ENCODE measurements at regions not wholly inside any gene's neighbourhood (a gene's known extent, or its start where the extent isn't known, plus 50 kb on each side); places are given as distances from the start of the nearest gene placed in this dataset.
A peak's percentile ranks its signal among the peaks of the same experiment; 100 is the strongest.
"Not testable (repeated sequence)": the region's sequence is repeated elsewhere in the genome, so short reads cannot be mapped to it uniquely, and the experiment has no call there.

GRCh38 chr19:31058676-31059340 is 290.4 kb downstream of the TSHZ3 start:
- H3K4me3 ChIP-seq (ENCODE audit: insufficient read depth, low read depth, low read length, poor library complexity, severe bottlenecking), result no peak overlapping the region
- H3K4me1 ChIP-seq (ENCODE audit: control insufficient read depth, insufficient read depth, low read length, poor library complexity, severe bottlenecking), result no peaks in the 10 kb centered on the region
- no peak for DNase-seq
- H3K27ac ChIP-seq (ENCODE audit: insufficient read depth, low read length, poor library complexity, severe bottlenecking), result no peak overlapping the region
- no peaks in the 10 kb centered on the region for H3K27me3 ChIP-seq (replicated peaks; ENCODE audit: control insufficient read depth, insufficient read depth, low read length, poor library complexity, severe bottlenecking)
- H3K9me3 ChIP-seq (ENCODE audit: control insufficient read depth, low read length), result no peaks in the 10 kb centered on the region
- no peaks in the 10 kb centered on the region for H3K36me3 ChIP-seq (ENCODE audit: control insufficient read depth, insufficient read depth, low read length)

GRCh38 chr19:31057476-31057875 is 291.8 kb downstream of the TSHZ3 start:
- DNase-seq, result no peak
- no peaks in the 10 kb centered on the region for H3K9me3 ChIP-seq (ENCODE audit: control insufficient read depth, low read length)
- H3K4me3 ChIP-seq (ENCODE audit: insufficient read depth, low read depth, low read length, poor library complexity, severe bottlenecking), result no peak overlapping the region
- no peaks in the 10 kb centered on the region for H3K36me3 ChIP-seq (ENCODE audit: control insufficient read depth, insufficient read depth, low read length)
- no peak overlapping the region for H3K27ac ChIP-seq (ENCODE audit: insufficient read depth, low read length, poor library complexity, severe bottlenecking)
- no peaks in the 10 kb centered on the region for H3K4me1 ChIP-seq (ENCODE audit: control insufficient read depth, insufficient read depth, low read length, poor library complexity, severe bottlenecking)
- H3K27me3 ChIP-seq (replicated peaks; ENCODE audit: control insufficient read depth, insufficient read depth, low read length, poor library complexity, severe bottlenecking), result no peaks in the 10 kb centered on the region

GRCh38 chr19:31055454-31055853 is 293.8 kb downstream of the TSHZ3 start:
- H3K36me3 ChIP-seq (ENCODE audit: control insufficient read depth, insufficient read depth, low read length), result no peaks in the 10 kb centered on the region
- DNase-seq, result no peak
- H3K4me3 ChIP-seq (ENCODE audit: insufficient read depth, low read depth, low read length, poor library complexity, severe bottlenecking), result no peak overlapping the region
- no peaks in the 10 kb centered on the region for H3K9me3 ChIP-seq (ENCODE audit: control insufficient read depth, low read length)
- H3K4me1 ChIP-seq (ENCODE audit: control insufficient read depth, insufficient read depth, low read length, poor library complexity, severe bottlenecking), result no peaks in the 10 kb centered on the region
- no peaks in the 10 kb centered on the region for H3K27me3 ChIP-seq (replicated peaks; ENCODE audit: control insufficient read depth, insufficient read depth, low read length, poor library complexity, severe bottlenecking)
- H3K27ac ChIP-seq (ENCODE audit: insufficient read depth, low read length, poor library complexity, severe bottlenecking), result no peak overlapping the region

- Histone ChIP-seq H3K4me3 (ENCODE audit: insufficient read depth, low read depth, low read length, poor library complexity, severe bottlenecking) (no peak overlapping the region), H3K27ac (ENCODE audit: insufficient read depth, low read length, poor library complexity, severe bottlenecking) (no peak overlapping the region), H3K9me3 (ENCODE audit: control insufficient read depth, low read length) (no peaks in the 10 kb centered on the region), H3K4me1 (ENCODE audit: control insufficient read depth, insufficient read depth, low read length, poor library complexity, severe bottlenecking) (no peaks in the 10 kb centered on the region), H3K36me3 (ENCODE audit: control insufficient read depth, insufficient read depth, low read length) (no peaks in the 10 kb centered on the region), H3K27me3 (replicated peaks; ENCODE audit: control insufficient read depth, insufficient read depth, low read length, poor library complexity, severe bottlenecking) (no peaks in the 10 kb centered on the region)
- peak; percentile 1 to 9 (median 5) for DNase-seq
These were observed 294.8 kb downstream of the TSHZ3 start for GRCh38 chr19:31054430-31054829.

GRCh38 chr19:31049431-31049830 is 299.8 kb downstream of the TSHZ3 start:
- Histone ChIP-seq H3K27me3 (replicated peaks; ENCODE audit: control insufficient read depth, insufficient read depth, low read length, poor library complexity, severe bottlenecking) (no peaks in the 10 kb centered on the region), H3K27ac (ENCODE audit: insufficient read depth, low read length, poor library complexity, severe bottlenecking) (no peak overlapping the region), H3K4me3 (ENCODE audit: insufficient read depth, low read depth, low read length, poor library complexity, severe bottlenecking) (no peak overlapping the region), H3K36me3 (ENCODE audit: control insufficient read depth, insufficient read depth, low read length) (no peaks in the 10 kb centered on the region), H3K4me1 (ENCODE audit: control insufficient read depth, insufficient read depth, low read length, poor library complexity, severe bottlenecking) (no peaks in the 10 kb centered on the region), H3K9me3 (ENCODE audit: control insufficient read depth, low read length) (no peaks in the 10 kb centered on the region)
- no peak for DNase-seq

GRCh38 chr19:31046024-31046423 is 303.2 kb downstream of the TSHZ3 start:
- no peaks in the 10 kb centered on the region for H3K36me3 ChIP-seq (ENCODE audit: control insufficient read depth, insufficient read depth, low read length)
- no peak overlapping the region for H3K4me3 ChIP-seq (ENCODE audit: insufficient read depth, low read depth, low read length, poor library complexity, severe bottlenecking)
- peaks cover 4% of the 10 kb centered on the region for H3K27me3 ChIP-seq (replicated peaks; ENCODE audit: control insufficient read depth, insufficient read depth, low read length, poor library complexity, severe bottlenecking)
- no peaks in the 10 kb centered on the region for H3K4me1 ChIP-seq (ENCODE audit: control insufficient read depth, insufficient read depth, low read length, poor library complexity, severe bottlenecking)
- H3K9me3 ChIP-seq (ENCODE audit: control insufficient read depth, low read length), result no peaks in the 10 kb centered on the region
- H3K27ac ChIP-seq (ENCODE audit: insufficient read depth, low read length, poor library complexity, severe bottlenecking), result no peak overlapping the region
- no peak for DNase-seq

DNA sequence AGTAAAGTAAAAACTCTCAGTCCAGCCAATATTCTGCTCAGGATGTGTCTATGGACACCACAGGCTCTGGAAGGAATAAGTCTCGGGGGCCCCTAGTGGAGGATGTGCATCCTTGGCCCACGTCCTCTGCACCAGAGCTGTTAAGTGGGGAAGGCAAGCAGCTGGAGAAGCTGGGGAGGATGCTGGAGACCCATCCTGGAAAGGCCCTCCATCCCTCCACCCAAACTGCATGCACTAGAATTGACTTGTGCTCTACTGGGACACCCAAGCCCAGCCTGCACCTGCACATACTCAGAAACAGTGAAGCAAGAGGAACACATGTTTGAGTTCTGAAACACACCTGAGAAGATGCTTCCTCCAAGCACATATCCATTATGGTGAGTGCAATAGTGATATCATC is 307.8 kb downstream of the TSHZ3 start:
- DNase-seq, result no peak
- Histone ChIP-seq H3K9me3 (ENCODE audit: control insufficient read depth, low read length) (no peaks in the 10 kb centered on the region), H3K27me3 (replicated peaks; ENCODE audit: control insufficient read depth, insufficient read depth, low read length, poor library complexity, severe bottlenecking) (peaks cover 4% of the 10 kb centered on the region), H3K4me1 (ENCODE audit: control insufficient read depth, insufficient read depth, low read length, poor library complexity, severe bottlenecking) (no peaks in the 10 kb centered on the region), H3K4me3 (ENCODE audit: insufficient read depth, low read depth, low read length, poor library complexity, severe bottlenecking) (no peak overlapping the region), H3K36me3 (ENCODE audit: control insufficient read depth, insufficient read depth, low read length) (no peaks in the 10 kb centered on the region), H3K27ac (ENCODE audit: insufficient read depth, low read length, poor library complexity, severe bottlenecking) (no peak overlapping the region)

GRCh38 chr19:31039151-31039550 is 310.1 kb downstream of the TSHZ3 start:
- DNase-seq, result no peak
- H3K27me3 ChIP-seq (replicated peaks; ENCODE audit: control insufficient read depth, insufficient read depth, low read length, poor library complexity, severe bottlenecking), result peaks cover 4% of the 10 kb centered on the region

DNA sequence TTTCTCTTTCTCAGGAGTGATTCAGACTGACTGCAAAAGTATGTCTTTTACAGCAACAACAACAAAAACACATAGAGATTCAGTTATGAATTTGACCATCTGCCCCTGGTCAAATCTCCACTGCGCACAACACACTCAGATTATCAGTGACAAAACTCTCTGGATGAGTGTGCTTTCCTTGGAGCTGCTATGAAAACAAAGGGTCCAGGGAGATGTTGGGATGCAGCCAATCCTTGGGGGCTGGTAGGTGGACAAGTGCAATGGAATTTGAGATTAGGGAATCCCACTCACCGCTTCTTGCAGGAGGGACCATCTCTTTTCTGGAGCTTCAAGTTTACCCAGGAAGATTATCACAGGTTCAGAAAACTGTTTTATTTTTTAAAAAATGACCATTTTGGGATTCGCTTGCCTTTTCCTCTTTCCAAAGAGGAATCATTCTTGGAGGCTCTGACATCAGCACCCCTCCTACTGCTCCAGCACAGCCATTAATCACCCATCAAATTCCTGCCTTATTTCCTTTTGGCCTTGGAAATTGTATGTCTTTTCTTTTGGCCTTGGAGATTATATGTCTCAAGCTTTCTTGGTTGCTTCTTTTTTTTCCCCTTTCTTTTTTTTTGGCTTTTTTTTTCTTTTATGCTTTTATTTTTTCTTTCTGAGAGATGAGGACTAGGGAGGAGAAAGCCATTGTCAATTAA is 311.8 kb downstream of the TSHZ3 start:
- DNase-seq, result no peak
- Histone ChIP-seq H3K27me3 (replicated peaks; ENCODE audit: control insufficient read depth, insufficient read depth, low read length, poor library complexity, severe bottlenecking) (no peaks in the 10 kb centered on the region), H3K36me3 (ENCODE audit: control insufficient read depth, insufficient read depth, low read length) (no peaks in the 10 kb centered on the region), H3K4me3 (ENCODE audit: insufficient read depth, low read depth, low read length, poor library complexity, severe bottlenecking) (no peak overlapping the region), H3K9me3 (ENCODE audit: control insufficient read depth, low read length) (no peaks in the 10 kb centered on the region), H3K27ac (ENCODE audit: insufficient read depth, low read length, poor library complexity, severe bottlenecking) (no peak overlapping the region), H3K4me1 (ENCODE audit: control insufficient read depth, insufficient read depth, low read length, poor library complexity, severe bottlenecking) (no peaks in the 10 kb centered on the region)

More at GRCh38 chr19:31039151-31039550, 310.1 kb downstream of the TSHZ3 start:
- Histone ChIP-seq H3K9me3 (ENCODE audit: control insufficient read depth, low read length) (no peaks in the 10 kb centered on the region), H3K36me3 (ENCODE audit: control insufficient read depth, insufficient read depth, low read length) (no peaks in the 10 kb centered on the region), H3K4me1 (ENCODE audit: control insufficient read depth, insufficient read depth, low read length, poor library complexity, severe bottlenecking) (no peaks in the 10 kb centered on the region), H3K4me3 (ENCODE audit: insufficient read depth, low read depth, low read length, poor library complexity, severe bottlenecking) (no peak overlapping the region), H3K27ac (ENCODE audit: insufficient read depth, low read length, poor library complexity, severe bottlenecking) (no peak overlapping the region)

DNA sequence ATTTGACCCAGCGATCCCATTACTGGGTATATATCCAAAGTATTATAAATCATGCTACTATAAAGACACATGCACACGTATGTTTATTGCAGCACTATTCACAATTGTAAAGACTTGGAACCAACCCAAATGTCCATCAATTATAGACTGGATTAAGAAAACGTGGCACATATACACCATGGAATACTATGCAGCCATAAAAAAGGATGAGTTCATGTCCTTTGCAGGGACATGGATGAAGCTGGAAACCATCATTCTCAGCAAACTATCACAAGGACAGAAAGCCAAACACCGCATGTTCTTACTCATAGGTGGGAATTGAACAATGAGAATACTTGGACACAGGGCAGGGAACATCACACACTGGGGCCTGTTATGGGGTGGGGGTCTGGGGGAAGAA is 317.8 kb downstream of the TSHZ3 start:
- H3K27ac ChIP-seq (ENCODE audit: insufficient read depth, low read length, poor library complexity, severe bottlenecking); H3K36me3 ChIP-seq (ENCODE audit: control insufficient read depth, insufficient read depth, low read length); DNase-seq; H3K27me3 ChIP-seq (replicated peaks; ENCODE audit: control insufficient read depth, insufficient read depth, low read length, poor library complexity, severe bottlenecking); H3K9me3 ChIP-seq (ENCODE audit: control insufficient read depth, low read length); H3K4me3 ChIP-seq (ENCODE audit: insufficient read depth, low read depth, low read length, poor library complexity, severe bottlenecking); H3K4me1 ChIP-seq (ENCODE audit: control insufficient read depth, insufficient read depth, low read length, poor library complexity, severe bottlenecking): not testable (repeated sequence)

All from effector memory CD4-positive, alpha-beta T cell (primary cell).